ENCODE measurements at regions not wholly inside any gene's neighbourhood (a gene's known extent, or its start where the extent isn't known, plus 50 kb on each side); places are given as distances from the start of the nearest gene placed in this dataset.
A peak's percentile ranks its signal among the peaks of the same experiment; 100 is the strongest.

- no peaks in the 10 kb centered on the region for H3K79me2 ChIP-seq (ENCODE audit: control insufficient read depth, insufficient read depth, low read length)
- DNase-seq (ENCODE audit: low read depth, low spot score) = no peak
- H3K4me1 ChIP-seq (ENCODE audit: control insufficient read depth, extremely low read depth, insufficient read depth, low read length) = peaks cover 19% of the 10 kb centered on the region
- H2AFZ ChIP-seq (ENCODE audit: low read depth, low read length) = peak overlapping the region; percentile 11
- no peak overlapping the region for H3K4me2 ChIP-seq (ENCODE audit: insufficient read depth, low read length)
- H3K9me1 ChIP-seq (replicated peaks; ENCODE audit: control insufficient read depth, extremely low read depth, insufficient read depth, low read length) = no peaks in the 10 kb centered on the region
- H3K27me3 ChIP-seq (ENCODE audit: control insufficient read depth in 2 of 2, insufficient read depth in 2 of 2, low read length in 2 of 2) = no peaks in the 10 kb centered on the region
- no peak overlapping the region for H3K27ac ChIP-seq (ENCODE audit: insufficient read depth, low read depth, low read length)
- intact Hi-C loops (cut with micrococcal nuclease) = no loop called here
- TF ChIP-seq EZH2 (IDR thresholded peaks at IDR 0.05; ENCODE audit: borderline replicate concordance, low read depth, low read length, severe bottlenecking) (no peak), GATA2 (IDR thresholded peaks at IDR 0.05; ENCODE audit: insufficient read depth, insufficient read length, low read depth, low read length) (no peak)
- ChIA-PET POLR2A (no interaction called here), CTCF (interaction anchor here (0.6 to 2.7 kb wide), 7 partner anchors 11 to 779 kb away, joined by 3 to 17 read pairs (median 4); no protein-coding TSS in a partner anchor)
- no peaks in the 10 kb centered on the region for H3K9me3 ChIP-seq (replicated peaks; ENCODE audit: control insufficient read depth, insufficient read depth, low read length)
- no peaks in the 10 kb centered on the region for H4K20me1 ChIP-seq (replicated peaks; ENCODE audit: control insufficient read depth, extremely low read depth, insufficient read depth, low read length)
- BruUV-seq (replicated peaks) = no TSS peak
- no peak for FAIRE-seq
- H3K36me3 ChIP-seq (ENCODE audit: control insufficient read depth in 2 of 2, extremely low read depth in 1 of 2, insufficient read depth in 2 of 2, low read length in 2 of 2) = no peaks in the 10 kb centered on the region
- no peak overlapping the region for H3K9ac ChIP-seq (replicated peaks; ENCODE audit: extremely low read depth, insufficient read depth, low read length)
- dilution Hi-C loops (cut with MboI; ENCODE audit: extremely low pct_ligation_motif_present, low sequenced_read_pairs) = no loop called here
- no peak overlapping the region for H3K4me3 ChIP-seq (replicated peaks in 1 of 3; ENCODE audit: insufficient read depth in 1 of 3, low read depth in 1 of 3, low read length in 3 of 3)
Measured at GRCh38 chr13:107376341-107377125, 808.6 kb upstream of the ARGLU1 start.

DNA sequence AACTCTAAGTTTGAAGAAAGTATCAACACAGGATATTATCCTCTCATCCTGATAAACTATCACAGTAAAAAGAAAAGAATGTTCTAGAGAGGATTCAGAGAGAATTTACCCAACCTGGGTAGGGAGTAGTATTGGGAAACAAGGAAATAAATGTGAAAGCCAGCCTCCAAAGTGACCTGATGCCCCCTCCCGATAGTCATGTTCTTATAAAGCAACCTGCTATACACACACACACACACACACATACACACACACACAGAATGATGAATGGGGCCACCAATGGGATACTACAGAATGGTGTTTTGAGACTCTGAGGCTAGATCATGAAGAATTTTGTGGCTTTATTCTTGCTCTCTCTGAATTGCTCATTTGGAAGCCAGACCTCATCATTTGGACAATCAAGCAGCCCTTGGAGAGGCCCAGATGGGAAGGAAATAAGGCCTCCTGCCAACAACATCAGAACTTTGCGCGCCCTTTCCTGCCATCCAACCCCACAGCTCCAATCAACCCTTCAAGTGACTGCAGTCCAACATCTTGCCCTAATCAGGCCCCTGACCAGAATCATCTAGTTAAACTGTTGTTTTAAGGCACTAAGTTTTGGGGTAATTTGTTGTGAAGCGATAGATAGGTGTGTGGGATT, 807.9 kb upstream of the ARGLU1 start:
- Histone ChIP-seq H3K4me1 (ENCODE audit: control insufficient read depth, extremely low read depth, insufficient read depth, low read length) (peaks cover 22% of the 10 kb centered on the region), H3K27me3 (ENCODE audit: control insufficient read depth in 2 of 2, insufficient read depth in 2 of 2, low read length in 2 of 2) (no peaks in the 10 kb centered on the region), H3K27ac (ENCODE audit: insufficient read depth, low read depth, low read length) (no peak overlapping the region), H3K36me3 (ENCODE audit: control insufficient read depth in 2 of 2, extremely low read depth in 1 of 2, insufficient read depth in 2 of 2, low read length in 2 of 2) (no peaks in the 10 kb centered on the region), H4K20me1 (replicated peaks; ENCODE audit: control insufficient read depth, extremely low read depth, insufficient read depth, low read length) (no peaks in the 10 kb centered on the region), H3K9me1 (replicated peaks; ENCODE audit: control insufficient read depth, extremely low read depth, insufficient read depth, low read length) (no peaks in the 10 kb centered on the region), H3K79me2 (ENCODE audit: control insufficient read depth, insufficient read depth, low read length) (no peaks in the 10 kb centered on the region), H2AFZ (ENCODE audit: low read depth, low read length) (peak overlapping the region; percentile 11), H3K4me2 (ENCODE audit: insufficient read depth, low read length) (no peak overlapping the region), H3K9me3 (replicated peaks; ENCODE audit: control insufficient read depth, insufficient read depth, low read length) (no peaks in the 10 kb centered on the region), H3K4me3 (replicated peaks in 1 of 3; ENCODE audit: insufficient read depth in 1 of 3, low read depth in 1 of 3, low read length in 3 of 3) (no peak overlapping the region), H3K9ac (replicated peaks; ENCODE audit: extremely low read depth, insufficient read depth, low read length) (no peak overlapping the region)
- dilution Hi-C loops (cut with MboI; ENCODE audit: extremely low pct_ligation_motif_present, low sequenced_read_pairs) (no loop called here), intact Hi-C loops (cut with micrococcal nuclease) (no loop called here)
- BruUV-seq (replicated peaks) = no TSS peak
- ChIA-PET CTCF (interaction anchor here (0.6 to 2.7 kb wide), 9 partner anchors 12 to 780 kb away, joined by 3 to 18 read pairs (median 4); a partner anchor contains a TSS), POLR2A (no interaction called here)
- TF ChIP-seq GATA2 (IDR thresholded peaks at IDR 0.05; ENCODE audit: insufficient read depth, insufficient read length, low read depth, low read length) (peak; percentile 20), EZH2 (IDR thresholded peaks at IDR 0.05; ENCODE audit: borderline replicate concordance, low read depth, low read length, severe bottlenecking) (no peak)
- FAIRE-seq (peak; percentile 86), DNase-seq (ENCODE audit: low read depth, low spot score) (peak; percentile 84)
